Neural cell (in vitro differentiated cells): ENCODE measurements at regions not wholly inside any gene's neighbourhood (a gene's known extent, or its start where the extent isn't known, plus 50 kb on each side); places are given as distances from the start of the nearest gene placed in this dataset.

Source experiments
- H2AFZ ChIP-seq: fragments of 200-600, 300-800 bp; sonication (generic), shearing (Covaris generic); 2 replicates; pipeline ENCODE4 v1.6.0; 2014; ENCODE audit warnings: low read depth, mild to moderate bottlenecking, antibody characterized with exemption, low read length, moderate library complexity
- H3F3A ChIP-seq: fragments of 200-600 bp; shearing (Covaris generic); 2 replicates; pipeline ENCODE4 v1.6.1; 2016; ENCODE audit warnings: mild to moderate bottlenecking, moderate library complexity, mixed read lengths, antibody characterized with exemption, low read length; ENCODE audit not compliant: insufficient read depth, poor library complexity, severe bottlenecking
- H3K27ac ChIP-seq: fragments of 200-600, 300-800 bp; sonication (generic), shearing (Covaris generic); 2 replicates; pipeline ENCODE4 v1.5.1; 2014; ENCODE audit warnings: mild to moderate bottlenecking, low read length, moderate library complexity
- H3K27me3 ChIP-seq: fragments of 300-800, 200-600 bp; sonication (generic), shearing (Covaris generic); 2 replicates; pipeline ENCODE4 v1.6.0; 2014; ENCODE audit warnings: mild to moderate bottlenecking, low read depth, low read length, moderate library complexity; ENCODE audit not compliant: insufficient read depth
- H3K36me3 ChIP-seq: fragments of 300-800, 200-600 bp; sonication (generic), shearing (Covaris generic); 2 replicates; pipeline ENCODE4 v1.5.1; 2014; ENCODE audit warnings: mild to moderate bottlenecking, antibody characterized with exemption, low read length, moderate library complexity; ENCODE audit not compliant: insufficient read depth
- H3K4me2 ChIP-seq: fragments of 300-800, 200-600 bp; sonication (generic), shearing (Covaris generic); 2 replicates; pipeline ENCODE4 v1.6.0; 2014; ENCODE audit warnings: mild to moderate bottlenecking, low read length
- H3K4me3 ChIP-seq: fragments of 300-800, 200-600 bp; sonication (generic), shearing (Covaris generic); 2 replicates; pipeline ENCODE4 v1.5.1; 2014; ENCODE audit warnings: mild to moderate bottlenecking, low read length, moderate library complexity
- H3K79me2 ChIP-seq: fragments of 200-600 bp; shearing (Covaris generic); replicated peaks from 2 replicates; pipeline ENCODE4 v1.6.0; 2014; ENCODE audit warnings: mild to moderate bottlenecking, low read length, moderate library complexity; ENCODE audit not compliant: insufficient read depth
- H3K9ac ChIP-seq: fragments of 300-800, 200-600 bp; sonication (generic), shearing (Covaris generic); 2 replicates; pipeline ENCODE4 v1.6.1; 2016; ENCODE audit warnings: mild to moderate bottlenecking, low read length, mixed read lengths
- H3K9me2 ChIP-seq: fragments of 200-600 bp; shearing (Covaris generic); 2 replicates; pipeline ENCODE4 v1.6.1; 2016; ENCODE audit warnings: mild to moderate bottlenecking, low read length, mixed read lengths; ENCODE audit not compliant: insufficient read depth
- H3K9me3 ChIP-seq: fragments of 200-600, 300-800 bp; sonication (generic), shearing (Covaris generic); 2 replicates; pipeline ENCODE4 v1.6.1; 2016; ENCODE audit warnings: mild to moderate bottlenecking, mixed run types, low read length, moderate library complexity, mixed read lengths
- H4K20me1 ChIP-seq: fragments of 200-600 bp; shearing (Covaris generic); 2 replicates; pipeline ENCODE4 v1.6.1; 2016; ENCODE audit warnings: mild to moderate bottlenecking, mixed run types; ENCODE audit not compliant: insufficient read depth
- CTCF ChIP-seq: fragments of 450-650 bp; IDR thresholded peaks from 2 replicates; pipeline ENCODE4 v1.5.1; 2014; ENCODE audit warnings: antibody characterized with exemption, mild to moderate bottlenecking, moderate library complexity; ENCODE audit not compliant: poor library complexity, severe bottlenecking
- EP300 ChIP-seq: fragments of 450-650 bp; conservative IDR thresholded peaks from 2 replicates; pipeline ENCODE4 v1.6.1; 2014; ENCODE audit warnings: antibody characterized with exemption, mild to moderate bottlenecking, moderate library complexity; ENCODE audit not compliant: poor library complexity, severe bottlenecking
- EZH2 ChIP-seq: fragments of 200-600, 300-800 bp; shearing (Covaris generic), sonication (generic); IDR thresholded peaks from 2 replicates; pipeline ENCODE4 v1.6.1; 2014; ENCODE audit warnings: antibody characterized with exemption, low read length, borderline replicate concordance, mild to moderate bottlenecking; ENCODE audit not compliant: insufficient read depth, poor library complexity, severe bottlenecking
- MXI1 ChIP-seq: fragments of 450-650 bp; conservative IDR thresholded peaks from 2 replicates; pipeline ENCODE4 v1.6.1; 2014; ENCODE audit warnings: antibody characterized with exemption, mild to moderate bottlenecking; ENCODE audit not compliant: poor library complexity, severe bottlenecking
- POLR2AphosphoS5 ChIP-seq: IDR thresholded peaks from 2 replicates; pipeline ENCODE4 v1.6.1; 2012
- RAD21 ChIP-seq: fragments of 450-650 bp; conservative IDR thresholded peaks from 2 replicates; pipeline ENCODE4 v1.6.1; 2014; ENCODE audit warnings: antibody characterized with exemption, mild to moderate bottlenecking, moderate library complexity
- SMC3 ChIP-seq: fragments of 450-650 bp; conservative IDR thresholded peaks from 2 replicates; pipeline ENCODE4 v1.6.1; 2014; ENCODE audit warnings: antibody characterized with exemption, mild to moderate bottlenecking, moderate library complexity; ENCODE audit not compliant: poor library complexity
- TAF1 ChIP-seq: IDR thresholded peaks from 2 replicates; pipeline ENCODE4 v1.6.1; 2012; ENCODE audit warnings: low read depth
- TF ChIP-seq, protein P1 (sequence below): IDR thresholded peaks from 2 replicates; pipeline ENCODE4 v1.6.1; 2012; ENCODE audit warnings: borderline replicate concordance

GRCh38 chr13:74434782-74435181, 300.6 kb upstream of the KLF12 start:
- Histone ChIP-seq H3K27ac (no peak overlapping the region), H3K9me3 (no peaks in the 10 kb centered on the region), H3K9me2 (no peaks in the 10 kb centered on the region), H4K20me1 (no peaks in the 10 kb centered on the region), H2AFZ (no peak overlapping the region), H3K9ac (no peak overlapping the region), H3F3A (no peaks in the 10 kb centered on the region), H3K4me3 (no peak overlapping the region), H3K27me3 (no peaks in the 10 kb centered on the region), H3K36me3 (no peaks in the 10 kb centered on the region), H3K4me2 (no peak overlapping the region), H3K79me2 (no peaks in the 10 kb centered on the region)
- TF ChIP-seq CTCF (no peak), EZH2 (no peak), EP300 (no peak), POLR2AphosphoS5 (no peak), RAD21 (no peak), MXI1 (no peak), TAF1 (no peak), SMC3 (no peak)
- TF ChIP-seq, protein P1, sequence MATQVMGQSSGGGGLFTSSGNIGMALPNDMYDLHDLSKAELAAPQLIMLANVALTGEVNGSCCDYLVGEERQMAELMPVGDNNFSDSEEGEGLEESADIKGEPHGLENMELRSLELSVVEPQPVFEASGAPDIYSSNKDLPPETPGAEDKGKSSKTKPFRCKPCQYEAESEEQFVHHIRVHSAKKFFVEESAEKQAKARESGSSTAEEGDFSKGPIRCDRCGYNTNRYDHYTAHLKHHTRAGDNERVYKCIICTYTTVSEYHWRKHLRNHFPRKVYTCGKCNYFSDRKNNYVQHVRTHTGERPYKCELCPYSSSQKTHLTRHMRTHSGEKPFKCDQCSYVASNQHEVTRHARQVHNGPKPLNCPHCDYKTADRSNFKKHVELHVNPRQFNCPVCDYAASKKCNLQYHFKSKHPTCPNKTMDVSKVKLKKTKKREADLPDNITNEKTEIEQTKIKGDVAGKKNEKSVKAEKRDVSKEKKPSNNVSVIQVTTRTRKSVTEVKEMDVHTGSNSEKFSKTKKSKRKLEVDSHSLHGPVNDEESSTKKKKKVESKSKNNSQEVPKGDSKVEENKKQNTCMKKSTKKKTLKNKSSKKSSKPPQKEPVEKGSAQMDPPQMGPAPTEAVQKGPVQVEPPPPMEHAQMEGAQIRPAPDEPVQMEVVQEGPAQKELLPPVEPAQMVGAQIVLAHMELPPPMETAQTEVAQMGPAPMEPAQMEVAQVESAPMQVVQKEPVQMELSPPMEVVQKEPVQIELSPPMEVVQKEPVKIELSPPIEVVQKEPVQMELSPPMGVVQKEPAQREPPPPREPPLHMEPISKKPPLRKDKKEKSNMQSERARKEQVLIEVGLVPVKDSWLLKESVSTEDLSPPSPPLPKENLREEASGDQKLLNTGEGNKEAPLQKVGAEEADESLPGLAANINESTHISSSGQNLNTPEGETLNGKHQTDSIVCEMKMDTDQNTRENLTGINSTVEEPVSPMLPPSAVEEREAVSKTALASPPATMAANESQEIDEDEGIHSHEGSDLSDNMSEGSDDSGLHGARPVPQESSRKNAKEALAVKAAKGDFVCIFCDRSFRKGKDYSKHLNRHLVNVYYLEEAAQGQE: no peak

DNA sequence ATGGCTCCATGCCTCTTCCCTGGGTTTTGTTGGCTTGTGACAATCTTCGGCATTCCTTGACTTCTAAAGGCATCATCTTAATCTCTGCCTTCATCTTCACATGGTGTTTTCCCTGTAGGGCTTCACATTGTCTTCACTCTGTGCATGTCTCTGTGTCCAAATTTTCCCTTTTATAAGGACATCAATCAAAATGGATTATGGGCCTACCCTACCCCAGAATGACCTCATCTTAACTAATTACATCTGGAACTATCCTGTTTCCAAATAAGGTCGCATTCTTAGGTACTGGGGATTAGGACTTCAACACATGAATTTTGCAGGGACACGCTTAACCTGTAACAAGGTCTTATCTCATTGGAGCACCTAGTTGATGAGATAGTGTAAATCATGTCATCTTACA, 290.3 kb upstream of the KLF12 start:
- Histone ChIP-seq H3F3A (no peaks in the 10 kb centered on the region), H3K27me3 (no peaks in the 10 kb centered on the region), H3K9me2 (no peaks in the 10 kb centered on the region), H3K9ac (no peak overlapping the region), H3K4me2 (no peak overlapping the region), H3K79me2 (no peaks in the 10 kb centered on the region), H3K9me3 (no peaks in the 10 kb centered on the region), H3K27ac (no peak overlapping the region), H3K4me3 (no peak overlapping the region), H3K36me3 (no peaks in the 10 kb centered on the region), H2AFZ (no peak overlapping the region), H4K20me1 (no peaks in the 10 kb centered on the region)
- TF ChIP-seq POLR2AphosphoS5: no peak
- TF ChIP-seq RAD21: no peak
- TF ChIP-seq EZH2: no peak

DNA sequence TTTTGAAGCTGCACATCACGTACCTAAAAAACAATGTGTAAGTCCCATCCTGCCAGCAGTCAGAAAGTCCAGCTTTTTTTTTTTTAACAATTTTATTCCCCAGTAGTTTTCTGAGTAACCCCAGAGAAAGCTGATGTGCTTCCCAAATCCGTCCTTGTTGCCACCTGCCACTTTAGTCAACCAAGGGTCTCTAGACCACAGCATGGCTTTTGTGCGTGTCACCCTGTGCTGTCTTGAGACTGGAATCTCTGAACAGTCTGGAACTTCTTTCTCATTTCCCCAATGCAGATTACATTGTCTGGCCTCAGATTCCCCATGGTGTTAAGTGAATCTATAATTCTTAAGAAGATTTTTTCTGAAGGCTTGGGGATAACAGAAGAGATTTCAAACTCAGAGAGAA, 289.2 kb upstream of the KLF12 start:
- H3K9me2 ChIP-seq: no peaks in the 10 kb centered on the region

More for the DNA sequence above, 289.2 kb upstream of the KLF12 start:
- Histone ChIP-seq H3F3A (no peaks in the 10 kb centered on the region), H3K4me3 (no peak overlapping the region), H3K79me2 (no peaks in the 10 kb centered on the region), H3K27me3 (no peaks in the 10 kb centered on the region), H4K20me1 (no peaks in the 10 kb centered on the region), H3K27ac (no peak overlapping the region), H3K4me2 (no peak overlapping the region), H2AFZ (no peak overlapping the region), H3K36me3 (no peaks in the 10 kb centered on the region), H3K9ac (no peak overlapping the region), H3K9me3 (no peaks in the 10 kb centered on the region)
- TF ChIP-seq MXI1 (no peak), TAF1 (no peak), EP300 (no peak), SMC3 (no peak), RAD21 (no peak), EZH2 (no peak), POLR2AphosphoS5 (no peak)
